GM18909 (cell line): ENCODE measurements at regions not wholly inside any gene's neighbourhood (a gene's known extent, or its start where the extent isn't known, plus 50 kb on each side); places are given as distances from the start of the nearest gene placed in this dataset.

Source experiments
- ATAC-seq: cut with Tn5 transposase; IDR thresholded peaks from one replicate; pipeline ENCODE4 v1.9.1; 2021; ENCODE audit warnings: mild to moderate bottlenecking; ENCODE audit not compliant: unreplicated experiment, poor library complexity

GRCh38 chr2:16214861-16215260 is 274.5 kb downstream of the MYCN start:
- no peak for ATAC-seq

- ATAC-seq: no peak
These were observed 274.0 kb downstream of the MYCN start for GRCh38 chr2:16214391-16214790.

GRCh38 chr2:16212321-16212720 is 272.0 kb downstream of the MYCN start:
- ATAC-seq: no peak

- ATAC-seq: no peak
These were observed 271.0 kb downstream of the MYCN start for GRCh38 chr2:16211341-16211740.

- ATAC-seq: no peak
These were observed 270.5 kb downstream of the MYCN start for GRCh38 chr2:16210841-16211240.

GRCh38 chr2:16209799-16210198 is 269.4 kb downstream of the MYCN start:
- ATAC-seq: no peak

- ATAC-seq: no peak
These were observed 268.6 kb downstream of the MYCN start for GRCh38 chr2:16208921-16209320.

- no peak for ATAC-seq
These were observed 268.0 kb downstream of the MYCN start for GRCh38 chr2:16208241-16208797.

GRCh38 chr2:16207611-16208010 is 267.3 kb downstream of the MYCN start:
- no peak for ATAC-seq

GRCh38 chr2:16207151-16207550 is 266.8 kb downstream of the MYCN start:
- ATAC-seq: no peak

- no peak for ATAC-seq
These were observed 266.0 kb downstream of the MYCN start for GRCh38 chr2:16206191-16206944.

GRCh38 chr2:16205631-16206030 is 265.3 kb downstream of the MYCN start:
- ATAC-seq: no peak

GRCh38 chr2:16204886-16205620 is 264.7 kb downstream of the MYCN start:
- ATAC-seq: no peak

GRCh38 chr2:16204251-16204650 is 263.9 kb downstream of the MYCN start:
- no peak for ATAC-seq

GRCh38 chr2:16203691-16204090 is 263.3 kb downstream of the MYCN start:
- ATAC-seq: no peak

- no peak for ATAC-seq
These were observed 262.7 kb downstream of the MYCN start for GRCh38 chr2:16203069-16203468.

GRCh38 chr2:16202266-16203020 is 262.1 kb downstream of the MYCN start:
- no peak for ATAC-seq

- no peak for ATAC-seq
These were observed 261.5 kb downstream of the MYCN start for GRCh38 chr2:16201848-16202247.

- ATAC-seq: no peak
These were observed 260.3 kb downstream of the MYCN start for GRCh38 chr2:16200554-16201193.

- ATAC-seq: no peak
These were observed 259.7 kb downstream of the MYCN start for GRCh38 chr2:16199882-16200553.
